OCI-LY7 (cell line): ENCODE measurements at regions not wholly inside any gene's neighbourhood (a gene's known extent, or its start where the extent isn't known, plus 50 kb on each side); places are given as distances from the start of the nearest gene placed in this dataset.

Source experiments
- BruUV-seq: library from RNA; stranded (reverse); fragments of 400-500 nt; replicated peaks from 2 replicates; lab custom pipeline; 2021; lab: Mats Ljungman, UMichigan
- CTCF ChIA-PET: fragments of 300-600 bp; sonication (Branson Sonifier 250); formaldehyde crosslinking; loops from one replicate; lab custom pipeline; 2022; ENCODE audit warnings: antibody characterized with exemption; ENCODE audit not compliant: unreplicated experiment; lab: Charles Lee
- POLR2A ChIA-PET: fragments of 300-600 bp; sonication (Branson Sonifier 250); formaldehyde crosslinking; loops from one replicate; lab custom pipeline; 2022; ENCODE audit warnings: antibody characterized with exemption; lab: Charles Lee
- DNase-seq: peaks from one replicate; pipeline ENCODE4 v3.0.0-alpha.2; 2015; ENCODE audit warnings: low spot score
- H2AFZ ChIP-seq: fragments of 200-600 bp; sonication (generic), shearing (Covaris generic); 2 replicates; pipeline ENCODE4 v1.6.1; 2014; ENCODE audit warnings: mild to moderate bottlenecking, antibody characterized with exemption, low read length, moderate library complexity
- H3K27ac ChIP-seq: fragments of 200-600 bp; sonication (generic); 2 replicates; pipeline ENCODE4 v1.5.1; 2014; ENCODE audit warnings: mixed run types, low read depth, mild to moderate bottlenecking, moderate library complexity, low read length, inconsistent platforms; ENCODE audit not compliant: poor library complexity, severe bottlenecking
- H3K36me3 ChIP-seq: fragments of 200-600 bp; sonication (generic); 2 replicates; pipeline ENCODE4 v1.6.1; 2014; ENCODE audit warnings: mild to moderate bottlenecking, antibody characterized with exemption, low read length, moderate library complexity, mixed read lengths; ENCODE audit not compliant: insufficient read depth
- H3K4me1 ChIP-seq: fragments of 200-600 bp; sonication (generic); 2 replicates; pipeline ENCODE4 v1.5.1; 2014; ENCODE audit warnings: mild to moderate bottlenecking, low read length; ENCODE audit not compliant: insufficient read depth, poor library complexity, severe bottlenecking
- H3K4me2 ChIP-seq: fragments of 200-600 bp; sonication (generic); 2 replicates; pipeline ENCODE4 v1.6.1; 2014; ENCODE audit warnings: mild to moderate bottlenecking, low read length
- H3K4me3 ChIP-seq: fragments of 200-600 bp; sonication (generic); 2 replicates; pipeline ENCODE4 v1.5.1; 2014; ENCODE audit warnings: mild to moderate bottlenecking, low read depth, low read length; ENCODE audit not compliant: poor library complexity, severe bottlenecking
- H3K79me2 ChIP-seq: fragments of 200-600 bp; sonication (generic); 2 replicates; pipeline ENCODE4 v1.6.1; 2016; ENCODE audit warnings: low read depth, mild to moderate bottlenecking, low read length, moderate library complexity, mixed read lengths; ENCODE audit not compliant: insufficient read depth
- H3K9me2 ChIP-seq: fragments of 200-600 bp; sonication (generic); 2 replicates; pipeline ENCODE4 v1.6.1; 2016; ENCODE audit warnings: mild to moderate bottlenecking, low read length, mixed read lengths; ENCODE audit not compliant: insufficient read depth
- H3K9me3 ChIP-seq: fragments of 200-600 bp; sonication (generic); 2 replicates; pipeline ENCODE4 v1.6.1; 2014; ENCODE audit warnings: mild to moderate bottlenecking, mixed run types, low read length, mixed read lengths
- H4K20me1 ChIP-seq: fragments of 200-600 bp; sonication (generic); 2 replicates; pipeline ENCODE4 v1.6.1; 2014; ENCODE audit warnings: mild to moderate bottlenecking, antibody characterized with exemption, low read length, moderate library complexity, mixed read lengths; ENCODE audit not compliant: insufficient read depth
- CTCF ChIP-seq: fragments of 200-600 bp; sonication (generic); conservative IDR thresholded peaks from 2 replicates; pipeline ENCODE4 v1.5.1; 2014; ENCODE audit warnings: mild to moderate bottlenecking, antibody characterized with exemption, low read length, moderate library complexity, mixed read lengths
- EZH2phosphoT487 ChIP-seq: fragments of 200-600 bp; sonication (generic); IDR thresholded peaks from 2 replicates; pipeline ENCODE4 v1.6.1; 2018; ENCODE audit warnings: low read depth, borderline replicate concordance, mild to moderate bottlenecking, mixed run types, antibody characterized with exemption, low read length, moderate library complexity, mixed read lengths
- intact Hi-C: fragments of 100-400 bp; cut with micrococcal nuclease; formaldehyde crosslinking; loops from one replicate; pipeline ENCODE4 v1.10.0; 2022; ENCODE audit not compliant: unreplicated experiment

GRCh38 chr12:76713130-76713529 lies 50.8 kb upstream of the ZDHHC17 start:
- Histone ChIP-seq H3K79me2 (no peaks in the 10 kb centered on the region), H3K9me3 (no peaks in the 10 kb centered on the region), H3K4me3 (no peak overlapping the region), H4K20me1 (no peaks in the 10 kb centered on the region), H3K9me2 (no peaks in the 10 kb centered on the region), H3K27ac (no peak overlapping the region), H3K4me2 (no peak overlapping the region), H2AFZ (no peak overlapping the region), H3K4me1 (no peaks in the 10 kb centered on the region), H3K36me3 (no peaks in the 10 kb centered on the region)
- BruUV-seq: no TSS peak
- TF ChIP-seq CTCF: no peak
- TF ChIP-seq EZH2phosphoT487: no peak
- ChIA-PET POLR2A (no interaction called here), CTCF (no interaction called here)
- no peak for DNase-seq
- intact Hi-C loops: no loop called here

DNA sequence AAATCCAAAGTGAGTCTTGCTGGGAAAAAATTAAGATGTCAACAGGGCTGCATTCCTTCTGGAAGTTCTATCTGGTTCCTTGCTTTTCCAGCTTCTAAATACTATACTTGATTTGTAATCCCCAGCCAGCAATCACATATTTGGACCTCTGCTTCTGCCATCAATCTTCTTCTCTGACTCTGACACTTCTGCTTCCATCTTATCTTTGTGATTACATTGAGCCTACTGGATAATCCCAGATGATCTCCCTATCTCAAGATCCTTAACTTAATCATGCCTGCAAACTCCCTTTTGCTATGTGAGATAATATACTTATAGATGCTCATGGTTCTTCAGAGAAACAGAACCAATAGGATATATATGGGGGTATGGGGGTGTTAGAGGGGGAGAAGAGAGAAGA lies 49.9 kb upstream of the ZDHHC17 start:
- Histone ChIP-seq H3K4me2 (no peak overlapping the region), H3K4me1 (no peaks in the 10 kb centered on the region), H3K36me3 (no peaks in the 10 kb centered on the region), H2AFZ (no peak overlapping the region), H4K20me1 (no peaks in the 10 kb centered on the region), H3K9me3 (no peaks in the 10 kb centered on the region), H3K9me2 (no peaks in the 10 kb centered on the region), H3K4me3 (no peak overlapping the region), H3K27ac (no peak overlapping the region), H3K79me2 (no peaks in the 10 kb centered on the region)
- ChIA-PET POLR2A (no interaction called here), CTCF (no interaction called here)
- DNase-seq: no peak
- intact Hi-C loops: no loop called here
- BruUV-seq: no TSS peak
- no peak for TF ChIP-seq CTCF
- no peak for TF ChIP-seq EZH2phosphoT487
